HUES64 (cell line): ENCODE measurements at regions not wholly inside any gene's neighbourhood (a gene's known extent, or its start where the extent isn't known, plus 50 kb on each side); places are given as distances from the start of the nearest gene placed in this dataset.
A peak's percentile ranks its signal among the peaks of the same experiment; 100 is the strongest.
"Not testable (repeated sequence)": the region's sequence is repeated elsewhere in the genome, so short reads cannot be mapped to it uniquely, and the experiment has no call there.

ENCODE experiments used
- H3K27ac ChIP-seq: 2 replicates; pipeline ENCODE4 v1.7.0; 2013; ENCODE audit warnings: low read depth, low read length, inconsistent platforms
- H3K27me3 ChIP-seq: 2 replicates; pipeline ENCODE4 v1.6.1; 2013; ENCODE audit warnings: mild to moderate bottlenecking, low read length; ENCODE audit not compliant: insufficient read depth
- H3K36me3 ChIP-seq: 2 replicates; pipeline ENCODE4 v1.6.1; 2013; ENCODE audit warnings: mild to moderate bottlenecking, low read length; ENCODE audit not compliant: insufficient read depth
- H3K4me1 ChIP-seq: 2 replicates; pipeline ENCODE4 v1.6.1; 2013; ENCODE audit warnings: mild to moderate bottlenecking, low read length, moderate library complexity; ENCODE audit not compliant: insufficient read depth
- H3K4me3 ChIP-seq: 2 replicates; pipeline ENCODE4 v1.5.1; 2013; ENCODE audit warnings: mild to moderate bottlenecking, low read length, moderate library complexity
- H3K9ac ChIP-seq: 2 replicates; pipeline ENCODE4 v1.6.1; 2013; ENCODE audit warnings: mild to moderate bottlenecking, low read depth, low read length
- H3K9me3 ChIP-seq: 2 replicates; pipeline ENCODE4 v1.6.1; 2013; ENCODE audit warnings: low read depth, low read length; ENCODE audit not compliant: insufficient read depth
- WGBS: fragments of 150-250, 120-280 bp; methylation state at CpG from one replicate; pipeline ENCODE4 v1.1.7; 2013; ENCODE audit warnings: missing lambda C conversion rate; 5-methylcytosine and 5-hydroxymethylcytosine counted together

DNA sequence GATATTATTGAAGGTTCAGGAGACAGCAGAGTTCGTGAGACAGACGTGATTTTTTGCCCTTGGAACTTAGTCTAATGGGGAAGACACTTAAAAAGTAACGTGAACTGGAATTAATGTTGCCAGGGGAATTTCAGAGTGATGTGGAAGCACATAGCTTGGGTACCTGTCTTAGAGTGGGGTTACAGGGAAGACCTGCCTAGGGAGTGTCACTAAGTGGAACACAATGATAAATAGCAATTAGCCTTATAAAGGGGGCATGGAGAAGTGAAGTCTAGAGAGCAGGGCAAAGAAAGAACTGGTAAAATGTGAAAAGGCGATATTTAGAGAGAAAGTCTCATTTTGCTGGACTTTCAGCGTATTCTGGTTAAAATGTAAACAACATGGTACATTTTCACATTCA lies 306.0 kb upstream of the TCF4 start:
- Histone ChIP-seq H3K9me3 (no peaks in the 10 kb centered on the region), H3K4me1 (peaks cover 27% of the 10 kb centered on the region), H3K27ac (no peak overlapping the region), H3K4me3 (peak overlapping the region; percentile 58), H3K36me3 (no peaks in the 10 kb centered on the region), H3K27me3 (no peaks in the 10 kb centered on the region), H3K9ac (no peak overlapping the region)
- 93% methylated on average over 4 of the region's 5 CpGs for WGBS

DNA sequence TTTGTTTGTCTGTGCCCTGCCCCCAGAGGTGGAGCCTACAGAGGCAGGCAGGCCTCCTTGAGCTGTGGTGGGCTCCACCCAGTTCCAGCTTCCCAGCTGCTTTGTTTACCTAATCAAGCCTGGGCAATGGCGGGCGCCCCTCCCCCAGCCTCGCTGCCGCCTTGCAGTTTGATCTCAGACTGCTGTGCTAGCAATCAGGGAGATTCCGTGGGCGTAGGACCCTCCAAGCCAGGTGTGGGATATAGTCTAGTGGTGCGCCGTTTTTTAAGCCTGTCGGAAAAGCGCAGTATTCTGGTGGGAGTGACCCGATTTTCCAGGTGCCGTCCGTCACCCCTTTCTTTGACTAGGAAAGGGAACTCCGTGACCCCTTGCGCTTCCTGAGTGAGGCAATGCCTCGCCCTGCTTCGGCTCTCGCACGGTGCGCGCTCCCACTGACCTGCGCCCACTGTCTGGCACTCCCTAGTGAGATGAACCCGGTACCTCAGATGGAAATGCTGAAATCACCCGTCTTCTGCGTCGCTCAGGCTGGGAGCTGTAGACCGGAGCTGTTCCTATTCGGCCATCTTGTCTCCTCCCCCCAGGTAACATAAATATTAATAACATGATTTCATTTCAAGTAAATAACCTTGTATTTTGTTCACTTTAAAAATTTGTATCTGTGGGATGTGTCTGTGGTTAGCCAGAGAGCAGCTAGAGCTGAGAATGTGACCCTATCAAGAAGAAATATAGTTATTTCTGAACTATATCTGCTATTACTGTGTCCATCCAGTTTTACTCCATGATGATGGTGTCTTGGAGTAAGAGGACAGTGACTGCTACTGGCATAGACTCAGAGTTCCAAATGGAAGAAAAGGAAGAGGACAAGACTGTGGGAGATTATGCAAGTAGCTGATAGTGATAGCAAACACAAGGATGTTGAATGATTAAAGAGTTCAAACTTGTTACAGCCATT lies 305.1 kb upstream of the TCF4 start:
- H3K36me3 ChIP-seq, H3K27me3 ChIP-seq, H3K9me3 ChIP-seq, H3K27ac ChIP-seq: not testable (repeated sequence)
- peaks cover 27% of the 10 kb centered on the region for H3K4me1 ChIP-seq
- H3K9ac ChIP-seq, result peak overlapping the region; percentile 64
- peak overlapping the region; percentile 58 for H3K4me3 ChIP-seq
- WGBS, result 67% methylated on average over 28 of the region's 28 CpGs

DNA sequence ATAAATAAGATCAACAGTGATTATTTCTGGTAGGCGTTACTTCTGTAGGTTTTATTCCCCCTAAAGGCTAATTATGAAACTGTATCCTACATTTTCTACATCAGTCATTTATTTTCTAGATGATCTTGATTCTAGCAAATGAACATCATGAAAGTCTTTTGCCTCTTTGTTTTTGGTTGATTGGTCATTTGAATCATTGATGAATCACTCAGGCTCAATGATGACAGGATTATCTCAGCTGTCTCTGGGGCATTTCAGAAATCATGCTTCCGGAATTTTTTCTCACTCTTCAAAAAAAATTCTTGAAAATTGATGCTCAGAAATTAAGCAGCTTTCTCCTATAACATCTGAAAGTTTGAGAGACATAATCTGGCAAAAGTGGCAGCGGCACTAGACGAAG lies 298.9 kb upstream of the TCF4 start:
- H3K9me3 ChIP-seq, result peaks cover 11% of the 10 kb centered on the region; the same call in 1 of the 2 replicates
- no peaks in the 10 kb centered on the region for H3K4me1 ChIP-seq
- H3K27me3 ChIP-seq, result no peaks in the 10 kb centered on the region
- no peaks in the 10 kb centered on the region for H3K36me3 ChIP-seq
- H3K4me3 ChIP-seq, result no peak overlapping the region
- 97% methylated on average over 4 of the region's 4 CpGs for WGBS
- H3K27ac ChIP-seq, result no peak overlapping the region
- H3K9ac ChIP-seq, result no peak overlapping the region

DNA sequence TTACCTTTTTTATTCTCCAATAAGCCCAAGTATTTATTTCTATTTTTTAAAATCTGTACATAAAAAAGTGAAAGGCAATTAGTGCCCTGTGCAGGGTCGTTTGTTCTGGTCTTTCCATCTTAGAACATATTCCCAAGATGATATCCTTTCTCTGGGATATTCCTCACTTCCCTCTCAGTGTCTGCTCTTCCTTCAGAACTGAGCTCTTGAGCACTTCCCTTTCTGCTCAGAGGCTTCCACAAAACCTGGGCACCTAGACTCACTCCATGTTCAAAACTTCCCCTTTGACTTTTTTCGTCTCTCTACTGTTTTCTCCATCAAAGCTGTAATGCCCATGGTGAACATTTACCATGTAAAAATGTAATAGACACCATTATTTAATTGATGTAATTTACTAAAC lies 296.5 kb upstream of the TCF4 start:
- peaks cover 11% of the 10 kb centered on the region; the same call in 1 of the 2 replicates for H3K9me3 ChIP-seq
- no peak overlapping the region for H3K9ac ChIP-seq
- H3K27ac ChIP-seq, result no peak overlapping the region
- no peak overlapping the region for H3K4me3 ChIP-seq
- no peaks in the 10 kb centered on the region for H3K36me3 ChIP-seq
- WGBS, result 89% methylated on average over 2 of the region's 2 CpGs
- no peaks in the 10 kb centered on the region for H3K4me1 ChIP-seq
- no peaks in the 10 kb centered on the region for H3K27me3 ChIP-seq

DNA sequence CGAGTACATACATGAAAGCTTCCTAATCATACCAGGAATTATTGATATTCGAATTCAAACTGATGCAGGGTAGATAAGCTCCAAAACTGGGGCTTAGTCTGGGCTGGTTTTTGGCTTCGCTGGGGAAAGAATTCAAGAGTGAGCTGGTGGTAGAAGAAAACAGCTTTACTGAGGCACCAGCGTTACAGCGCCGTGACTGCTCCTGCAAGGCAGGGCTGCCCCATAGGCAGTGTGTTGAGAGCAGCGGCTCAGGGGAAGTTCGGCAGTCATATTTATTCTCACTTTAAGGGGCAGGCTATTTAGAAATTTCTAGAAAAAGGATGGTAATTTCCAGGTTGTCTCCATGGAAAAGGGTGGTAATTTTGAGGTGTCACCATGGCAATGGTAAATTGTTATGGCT lies 292.6 kb upstream of the TCF4 start:
- no peaks in the 10 kb centered on the region for H3K27me3 ChIP-seq
- H3K9ac ChIP-seq, result no peak overlapping the region
- no peak overlapping the region for H3K27ac ChIP-seq
- H3K9me3 ChIP-seq, result no peaks in the 10 kb centered on the region
- H3K36me3 ChIP-seq, result no peaks in the 10 kb centered on the region
- peaks cover 16% of the 10 kb centered on the region; the same call in 1 of the 2 replicates for H3K4me1 ChIP-seq
- 88% methylated on average over 8 of the region's 8 CpGs for WGBS
- H3K4me3 ChIP-seq, result no peak overlapping the region

DNA sequence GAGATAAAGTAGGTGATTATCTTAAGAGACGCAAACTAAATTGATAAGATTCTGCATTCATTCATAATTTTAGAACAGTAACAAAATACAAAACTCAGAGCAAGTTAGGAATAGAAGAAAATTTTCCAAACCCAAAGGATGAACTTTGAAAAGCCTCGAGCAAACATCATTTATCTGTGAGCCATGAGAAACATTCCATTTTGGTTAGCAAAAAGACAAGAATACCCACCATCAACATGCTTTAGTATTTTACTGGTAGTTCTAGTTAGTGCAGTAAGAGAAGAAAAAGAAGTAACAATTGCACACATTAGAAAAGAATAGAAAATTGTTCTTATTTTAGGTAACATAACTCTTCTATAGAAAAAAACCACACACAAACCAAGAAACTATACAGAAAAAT lies 291.3 kb upstream of the TCF4 start:
- WGBS, result 86% methylated on average over 1 of the region's 2 CpGs
- no peak overlapping the region for H3K4me3 ChIP-seq
- no peaks in the 10 kb centered on the region for H3K27me3 ChIP-seq
- no peaks in the 10 kb centered on the region for H3K9me3 ChIP-seq
- H3K9ac ChIP-seq, result no peak overlapping the region
- no peak overlapping the region for H3K27ac ChIP-seq
- H3K4me1 ChIP-seq, result peaks cover 24% of the 10 kb centered on the region
- H3K36me3 ChIP-seq, result no peaks in the 10 kb centered on the region

DNA sequence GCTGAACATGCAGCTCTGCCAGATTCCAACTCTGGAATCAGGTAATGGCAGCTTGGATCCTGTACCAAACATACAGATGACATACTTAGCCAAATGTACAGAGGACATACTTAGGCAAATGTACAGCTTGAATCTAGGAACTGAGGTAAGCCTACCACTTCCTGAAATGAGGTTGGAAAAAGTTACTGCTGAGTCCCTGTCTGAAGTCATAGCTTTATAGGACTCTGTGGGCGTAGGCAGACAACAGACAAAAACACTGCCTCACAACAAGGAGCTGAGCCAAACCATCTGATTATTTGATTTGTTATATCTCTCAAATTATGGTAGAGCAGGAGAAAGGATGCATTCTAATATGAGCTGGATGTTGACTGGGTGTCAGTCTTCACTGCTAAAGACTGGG lies 290.2 kb upstream of the TCF4 start:
- no peaks in the 10 kb centered on the region for H3K27me3 ChIP-seq
- H3K4me1 ChIP-seq, result peaks cover 24% of the 10 kb centered on the region
- H3K36me3 ChIP-seq, result no peaks in the 10 kb centered on the region
- WGBS, result 93% methylated on average over 1 of the region's 1 CpG
- no peaks in the 10 kb centered on the region for H3K9me3 ChIP-seq
- H3K9ac ChIP-seq, result no peak overlapping the region
- H3K4me3 ChIP-seq, result no peak overlapping the region
- no peak overlapping the region for H3K27ac ChIP-seq

DNA sequence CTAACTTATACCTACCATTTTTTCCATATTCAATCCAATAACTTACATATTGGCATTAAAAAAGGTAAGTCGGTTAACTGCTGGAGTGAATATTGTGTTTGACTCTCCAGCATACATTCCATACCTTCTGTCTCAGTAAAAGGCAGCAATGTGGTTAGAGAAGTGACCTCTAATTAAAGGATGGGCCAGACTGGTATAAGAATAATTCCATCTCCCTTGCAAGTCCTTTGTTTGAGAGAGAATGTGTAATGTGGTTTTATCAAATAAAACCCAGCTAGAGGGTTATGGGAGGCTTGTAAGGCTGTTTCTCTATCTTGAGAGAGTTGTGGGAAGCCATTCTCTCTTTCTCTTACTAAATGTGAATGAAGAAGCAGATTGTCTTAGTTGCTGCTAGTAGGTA lies 289.3 kb upstream of the TCF4 start:
- peaks cover 24% of the 10 kb centered on the region for H3K4me1 ChIP-seq
- no peaks in the 10 kb centered on the region for H3K36me3 ChIP-seq
- no peak overlapping the region for H3K9ac ChIP-seq
- H3K27me3 ChIP-seq, result no peaks in the 10 kb centered on the region
- no peak overlapping the region for H3K27ac ChIP-seq
- H3K9me3 ChIP-seq, result no peaks in the 10 kb centered on the region
- H3K4me3 ChIP-seq, result no peak overlapping the region
- no CpG with 5 or more reads among the region's 1 CpG for WGBS

DNA sequence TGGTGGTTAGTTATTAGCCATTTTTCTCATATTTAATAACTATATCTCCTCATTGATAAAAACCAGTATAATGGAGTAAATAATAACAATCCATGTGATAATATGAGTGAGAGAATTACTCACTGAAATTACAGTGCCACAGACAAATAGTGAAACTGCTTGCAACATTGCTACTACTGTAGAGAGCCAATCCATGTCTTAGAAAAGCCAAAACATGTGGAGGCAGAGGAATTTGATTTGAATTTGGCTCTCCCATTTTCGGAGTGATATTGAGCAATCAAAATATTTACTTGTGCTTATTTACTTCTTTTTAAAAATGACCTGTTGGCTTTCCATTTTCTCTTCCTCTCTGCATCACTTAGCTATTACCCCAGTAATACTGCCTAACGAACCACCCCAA lies 288.3 kb upstream of the TCF4 start:
- Histone ChIP-seq H3K4me3 (no peak overlapping the region), H3K9ac (no peak overlapping the region), H3K4me1 (peaks cover 24% of the 10 kb centered on the region), H3K36me3 (no peaks in the 10 kb centered on the region), H3K9me3 (no peaks in the 10 kb centered on the region), H3K27me3 (no peaks in the 10 kb centered on the region), H3K27ac (no peak overlapping the region)
- 90% methylated on average over 2 of the region's 2 CpGs for WGBS

DNA sequence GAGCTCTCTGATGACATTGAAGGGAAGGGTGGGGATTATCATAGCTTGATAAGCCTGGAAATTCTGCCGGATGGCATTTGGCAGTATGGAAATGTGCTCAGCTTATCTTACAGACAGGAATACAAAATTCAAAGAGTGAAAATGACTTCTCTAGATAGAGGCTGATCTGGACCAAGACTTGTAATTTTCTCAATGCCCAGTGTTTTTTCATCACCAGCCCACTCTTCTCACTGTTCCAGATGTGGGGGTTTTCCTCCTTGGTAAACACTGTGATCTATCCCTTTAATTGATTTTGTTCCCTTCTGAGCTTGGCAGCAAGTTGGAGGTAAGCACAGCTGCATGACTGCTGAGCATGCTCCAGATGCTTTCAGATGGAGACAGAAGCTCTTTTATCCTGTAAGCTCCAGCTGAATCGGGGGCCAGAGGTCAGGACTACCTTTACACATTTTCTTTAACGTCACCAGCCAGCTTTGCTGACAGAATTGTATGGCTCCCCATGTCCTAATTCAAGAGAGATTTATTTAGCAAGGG lies 287.4 kb upstream of the TCF4 start:
- Histone ChIP-seq H3K4me3 (no peak overlapping the region), H3K9ac (no peak overlapping the region), H3K36me3 (no peaks in the 10 kb centered on the region), H3K4me1 (peaks cover 24% of the 10 kb centered on the region), H3K27me3 (no peaks in the 10 kb centered on the region), H3K9me3 (no peaks in the 10 kb centered on the region), H3K27ac (no peak overlapping the region)
- 66% methylated on average over 3 of the region's 3 CpGs for WGBS

DNA sequence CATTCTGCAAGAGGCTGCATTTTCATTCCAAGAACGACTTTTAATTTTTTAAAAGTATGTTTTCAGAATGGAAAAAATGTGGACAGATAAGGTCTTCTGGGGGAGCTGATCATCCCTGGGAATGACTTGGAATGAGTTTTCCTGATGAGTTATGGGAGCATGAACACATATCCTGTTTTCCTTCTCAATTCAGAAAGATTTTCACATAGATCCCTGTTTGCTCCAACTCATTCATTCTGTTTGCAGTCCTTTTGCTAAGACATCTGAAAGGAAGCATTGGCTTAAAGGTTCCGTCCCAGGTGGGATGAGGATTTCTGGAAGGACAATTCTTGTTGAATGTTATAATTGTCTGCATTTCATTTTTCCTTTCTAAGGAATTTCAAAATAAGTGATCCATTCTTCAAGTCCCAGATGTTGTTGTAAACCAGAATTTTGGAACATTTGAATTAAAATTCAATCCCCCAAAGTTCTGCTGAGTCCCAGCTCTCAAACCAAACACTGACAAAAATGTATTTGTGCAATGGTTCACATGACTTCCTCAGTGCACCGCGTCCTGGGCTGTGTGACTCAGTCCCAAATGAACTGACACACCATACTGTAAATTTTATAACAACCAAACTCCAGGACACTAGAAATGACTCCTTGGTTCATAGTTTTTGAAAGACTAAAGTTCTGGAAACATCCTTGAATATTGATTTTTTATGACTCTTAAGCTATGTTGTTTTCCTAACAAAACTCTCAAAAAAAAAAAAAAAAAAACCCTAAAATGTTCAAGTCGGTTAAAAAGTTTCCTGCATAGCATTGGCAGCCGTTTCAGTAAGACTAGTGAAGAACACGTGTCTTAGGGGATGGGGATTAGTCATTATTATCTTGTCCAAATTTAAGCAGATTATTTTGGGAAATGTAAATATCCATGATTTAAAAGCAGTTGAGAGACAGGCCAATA lies 281.8 kb upstream of the TCF4 start:
- H3K4me1 ChIP-seq, result peaks cover 4% of the 10 kb centered on the region
- H3K9ac ChIP-seq, result no peak overlapping the region
- H3K4me3 ChIP-seq, result no peak overlapping the region
- no peaks in the 10 kb centered on the region for H3K27me3 ChIP-seq
- no peak overlapping the region for H3K27ac ChIP-seq
- H3K36me3 ChIP-seq, result no peaks in the 10 kb centered on the region
- 96% methylated on average over 7 of the region's 7 CpGs for WGBS
- H3K9me3 ChIP-seq, result no peaks in the 10 kb centered on the region
